Stimulated activated naive CD8-positive, alpha-beta T cell treated with anti-CD3 and anti-CD28 coated beads, Interleukin-15, Interleukin-2, amounts not matched to agents 100 U/mL and 50 U/mL, for 24 hours (primary cell): ENCODE measurements at regions not wholly inside any gene's neighbourhood (a gene's known extent, or its start where the extent isn't known, plus 50 kb on each side); places are given as distances from the start of the nearest gene placed in this dataset.
"Not testable (repeated sequence)": the region's sequence is repeated elsewhere in the genome, so short reads cannot be mapped to it uniquely, and the experiment has no call there.

Experiments used
- ATAC-seq: fragments of 150-1000 bp; cut with Tn5 transposase; one replicate; pipeline ENCODE4 v1.10.0; 2021
- DNase-seq: peaks from one replicate; pipeline ENCODE4 v3.0.0; 2021

- DNase-seq, result peak; percentile 31
- ATAC-seq, result no peak
Measured at GRCh38 chr14:106378191-106378590, 851.8 kb downstream of the TMEM121 start.

- DNase-seq, result no peak
- ATAC-seq, result no peak
Measured at GRCh38 chr14:106380740-106381139, 854.4 kb downstream of the TMEM121 start.

GRCh38 chr14:106389186-106389585 is 862.8 kb downstream of the TMEM121 start:
- not testable (repeated sequence) for ATAC-seq, DNase-seq

- no peak for ATAC-seq
- DNase-seq, result no peak
Measured at GRCh38 chr14:106390401-106390800, 864.0 kb downstream of the TMEM121 start.

- ATAC-seq (no peak), DNase-seq (no peak)
Measured at GRCh38 chr14:106390947-106391346, 864.6 kb downstream of the TMEM121 start.

GRCh38 chr14:106393742-106394141 is 867.4 kb downstream of the TMEM121 start:
- ATAC-seq (no peak), DNase-seq (no peak)

GRCh38 chr14:106395456-106396050 is 869.2 kb downstream of the TMEM121 start:
- DNase-seq, result no peak
- ATAC-seq, result peak; percentile 36

- DNase-seq, result no peak
- ATAC-seq, result no peak
Measured at GRCh38 chr14:106396999-106397398, 870.6 kb downstream of the TMEM121 start.

GRCh38 chr14:106398931-106399331 is 872.5 kb downstream of the TMEM121 start:
- DNase-seq, ATAC-seq: not testable (repeated sequence)

GRCh38 chr14:106401316-106401715 is 874.9 kb downstream of the TMEM121 start:
- not testable (repeated sequence) for DNase-seq, ATAC-seq

- peak; percentile 41 for DNase-seq
- not testable (repeated sequence) for ATAC-seq
Measured at GRCh38 chr14:106410229-106410628, 883.8 kb downstream of the TMEM121 start.

- ATAC-seq, result no peak
- DNase-seq, result no peak
Measured at GRCh38 chr14:106414464-106414863, 888.1 kb downstream of the TMEM121 start.

GRCh38 chr14:106417224-106418049 is 891.1 kb downstream of the TMEM121 start:
- DNase-seq, result peak; percentile 99
- peak; percentile 92 for ATAC-seq

GRCh38 chr14:106419376-106419965 is 893.1 kb downstream of the TMEM121 start:
- no peak for DNase-seq
- ATAC-seq, result no peak

- DNase-seq, result peak; percentile 11
- peak; percentile 65 for ATAC-seq
Measured at GRCh38 chr14:106421431-106422033, 895.1 kb downstream of the TMEM121 start.

GRCh38 chr14:106422066-106422465 is 895.7 kb downstream of the TMEM121 start:
- no peak for DNase-seq
- no peak for ATAC-seq

GRCh38 chr14:106425150-106425549 is 898.8 kb downstream of the TMEM121 start:
- not testable (repeated sequence) for ATAC-seq, DNase-seq

GRCh38 chr14:106436310-106436905 is 910.0 kb downstream of the TMEM121 start:
- DNase-seq, result peak; percentile 82
- ATAC-seq, result peak; percentile 28

- DNase-seq (peak; percentile 55), ATAC-seq (peak; percentile 77)
Measured at GRCh38 chr14:106442857-106443256, 916.5 kb downstream of the TMEM121 start.

GRCh38 chr14:106455026-106455425 is 928.6 kb downstream of the TMEM121 start:
- DNase-seq, result no peak
- ATAC-seq, result no peak

GRCh38 chr14:106459971-106460730 is 933.8 kb downstream of the TMEM121 start:
- peak; percentile 59 for ATAC-seq
- DNase-seq, result peak; percentile 75
